Astrocyte of the cerebellum (primary cell): ENCODE measurements at regions not wholly inside any gene's neighbourhood (a gene's known extent, or its start where the extent isn't known, plus 50 kb on each side); places are given as distances from the start of the nearest gene placed in this dataset.

Source experiments
- DNase-seq: peaks from one replicate; pipeline ENCODE4 v3.0.0-alpha.2; 2011; ENCODE audit warnings: low read depth
- H3K4me3 ChIP-seq: 2 replicates; pipeline ENCODE4 v1.5.1; 2011; ENCODE audit warnings: mild to moderate bottlenecking, low read depth, low read length, moderate library complexity
- CTCF ChIP-seq: IDR thresholded peaks from 2 replicates; pipeline ENCODE4 v1.5.1; 2012; ENCODE audit warnings: low read length, low read depth, moderate library complexity, mild to moderate bottlenecking; ENCODE audit errors: missing control alignments
- in situ Hi-C: cut with HindIII; loops from 2 replicates; pipeline ENCODE4 v1.10.0; 2017; ENCODE audit warnings: low sequenced_read_pairs

- no peak overlapping the region for H3K4me3 ChIP-seq
- in situ Hi-C loops = no loop called here
- DNase-seq = peak; percentile 29
- TF ChIP-seq CTCF = peak; percentile 61
These were observed 1074.3 kb upstream of the PCDH9 start for GRCh38 chr13:68304286-68304893.

DNA sequence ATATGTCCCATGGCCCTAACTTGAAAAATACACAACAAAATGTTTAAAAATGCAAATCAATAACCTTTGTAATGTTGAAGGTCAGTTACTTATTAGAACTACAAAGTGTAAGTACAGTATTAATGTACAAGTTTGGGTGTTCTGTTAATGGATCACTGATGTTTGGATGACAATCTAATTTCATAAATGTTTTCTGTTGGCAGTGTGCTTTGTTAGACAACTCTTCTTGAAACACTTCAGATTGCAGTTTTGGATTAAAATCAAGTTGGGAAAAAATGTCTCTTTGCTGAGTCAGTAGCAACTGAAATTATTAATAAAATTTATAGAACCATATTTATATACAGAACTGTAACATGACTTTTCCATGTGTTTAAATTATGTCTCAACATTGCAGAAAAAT, 1063.5 kb upstream of the PCDH9 start:
- in situ Hi-C loops = no loop called here
- no peak for DNase-seq
- no peak overlapping the region for H3K4me3 ChIP-seq
- no peak for TF ChIP-seq CTCF

GRCh38 chr13:68292601-68293000, 1062.5 kb upstream of the PCDH9 start:
- in situ Hi-C loops = no loop called here
- no peak overlapping the region for H3K4me3 ChIP-seq
- DNase-seq = no peak
- no peak for TF ChIP-seq CTCF

GRCh38 chr13:68291595-68291994, 1061.5 kb upstream of the PCDH9 start:
- no peak overlapping the region for H3K4me3 ChIP-seq
- in situ Hi-C loops = no loop called here
- TF ChIP-seq CTCF = no peak
- no peak for DNase-seq

DNA sequence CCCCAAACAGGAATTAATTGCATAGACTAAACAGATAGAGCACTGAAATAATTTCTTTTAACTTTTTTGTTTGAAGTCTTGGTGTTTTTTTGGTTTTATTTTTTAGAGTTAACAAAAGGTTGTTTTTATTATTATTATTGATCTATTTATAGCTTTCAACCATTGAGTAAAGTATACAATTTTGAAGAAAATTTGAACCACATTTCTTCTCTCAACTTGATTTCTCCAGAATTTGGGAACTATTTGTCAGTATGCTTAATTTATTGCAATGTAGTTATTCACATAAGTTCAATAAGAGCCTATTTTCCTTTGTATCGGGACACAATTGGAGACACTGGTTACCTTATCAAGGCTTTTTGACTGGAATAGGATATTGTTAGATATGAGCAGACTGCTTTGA, 1045.6 kb upstream of the PCDH9 start:
- in situ Hi-C loops = no loop called here
- no peak for DNase-seq
- H3K4me3 ChIP-seq = no peak overlapping the region
- no peak for TF ChIP-seq CTCF

DNA sequence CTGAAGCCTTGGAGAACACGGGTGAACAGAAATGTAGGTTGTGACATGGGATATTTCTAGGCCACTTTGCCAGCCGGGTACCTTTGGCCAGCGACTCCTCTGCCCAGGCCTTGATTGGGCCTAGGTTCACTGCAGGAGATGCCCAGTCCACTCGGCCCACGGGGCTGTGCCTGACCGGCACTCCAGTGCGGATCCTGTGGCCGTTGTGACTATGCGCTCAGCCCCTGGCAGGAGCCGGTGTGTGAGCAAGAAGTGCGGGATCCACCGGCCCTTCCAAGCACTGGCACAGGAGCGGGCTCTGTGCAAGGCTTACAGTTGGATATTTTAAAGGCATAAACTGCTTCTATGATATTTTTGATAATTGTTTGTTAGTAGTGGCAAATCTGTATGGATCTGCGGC, 1042.5 kb upstream of the PCDH9 start:
- in situ Hi-C loops = no loop called here
- H3K4me3 ChIP-seq = no peak overlapping the region
- TF ChIP-seq CTCF = no peak
- DNase-seq = no peak
